Umbilical cord (tissue), 1 donor: ENCODE measurements at regions not wholly inside any gene's neighbourhood (a gene's known extent, or its start where the extent isn't known, plus 50 kb on each side); places are given as distances from the start of the nearest gene placed in this dataset.

Experiments
- DNase-seq: peaks from one replicate; pipeline ENCODE4 v3.0.0-alpha.2; 2015; ENCODE audit warnings: low spot score

GRCh38 chr14:61941421-61942150 lies 179.4 kb downstream of the SNAPC1 start:
- DNase-seq = no peak

- DNase-seq = no peak
Measured at GRCh38 chr14:61948376-61948775, 186.2 kb downstream of the SNAPC1 start.

GRCh38 chr14:61950340-61950739 lies 188.1 kb downstream of the SNAPC1 start:
- no peak for DNase-seq

- DNase-seq = no peak
Measured at GRCh38 chr14:61953602-61954001, 191.4 kb downstream of the SNAPC1 start.

GRCh38 chr14:61954306-61954705 lies 192.1 kb downstream of the SNAPC1 start:
- no peak for DNase-seq

- no peak for DNase-seq
Measured at GRCh38 chr14:61956517-61956916, 194.3 kb downstream of the SNAPC1 start.

GRCh38 chr14:61959348-61959747 lies 197.1 kb downstream of the SNAPC1 start:
- DNase-seq = no peak

GRCh38 chr14:61961369-61961768 lies 199.1 kb downstream of the SNAPC1 start:
- no peak for DNase-seq

GRCh38 chr14:61963926-61964325 lies 201.7 kb downstream of the SNAPC1 start:
- DNase-seq = no peak

- DNase-seq = no peak
Measured at GRCh38 chr14:61965030-61965745, 203.0 kb downstream of the SNAPC1 start.

GRCh38 chr14:61968207-61968606 lies 206.0 kb downstream of the SNAPC1 start:
- DNase-seq = no peak

- DNase-seq = no peak
Measured at GRCh38 chr14:61972711-61973110, 210.5 kb downstream of the SNAPC1 start.

- no peak for DNase-seq
Measured at GRCh38 chr14:61973981-61974380, 211.8 kb downstream of the SNAPC1 start.

- DNase-seq = no peak
Measured at GRCh38 chr14:61977217-61977616, 215.0 kb downstream of the SNAPC1 start.

GRCh38 chr14:61988240-61988639 lies 226.0 kb downstream of the SNAPC1 start:
- DNase-seq = no peak

GRCh38 chr14:61992139-61992538 lies 229.9 kb downstream of the SNAPC1 start:
- no peak for DNase-seq

GRCh38 chr14:61992926-61993325 lies 230.7 kb downstream of the SNAPC1 start:
- no peak for DNase-seq

GRCh38 chr14:61994589-61994988 lies 232.4 kb downstream of the SNAPC1 start:
- DNase-seq = no peak

GRCh38 chr14:61996753-61997152 lies 234.5 kb downstream of the SNAPC1 start:
- DNase-seq = no peak

- no peak for DNase-seq
Measured at GRCh38 chr14:61997161-61997560, 234.9 kb downstream of the SNAPC1 start.

GRCh38 chr14:62001963-62002362 lies 239.7 kb downstream of the SNAPC1 start:
- no peak for DNase-seq

- no peak for DNase-seq
Measured at GRCh38 chr14:62002642-62003041, 240.4 kb downstream of the SNAPC1 start.

GRCh38 chr14:62003701-62004100 lies 241.5 kb downstream of the SNAPC1 start:
- no peak for DNase-seq
